ENCODE measurements at regions not wholly inside any gene's neighbourhood (a gene's known extent, or its start where the extent isn't known, plus 50 kb on each side); places are given as distances from the start of the nearest gene placed in this dataset.
"Not testable (repeated sequence)": the region's sequence is repeated elsewhere in the genome, so short reads cannot be mapped to it uniquely, and the experiment has no call there.

GRCh38 chr7:12893292-12893691, 205.9 kb downstream of the ARL4A start:
- DNase-seq = no peak

GRCh38 chr7:12895296-12895695, 207.9 kb downstream of the ARL4A start:
- DNase-seq = no peak

- no peak for DNase-seq
Observed at GRCh38 chr7:12896316-12896715, 208.9 kb downstream of the ARL4A start.

GRCh38 chr7:12898004-12898403, 210.6 kb downstream of the ARL4A start:
- no peak for DNase-seq

GRCh38 chr7:12898620-12899019, 211.2 kb downstream of the ARL4A start:
- DNase-seq = no peak

GRCh38 chr7:12905671-12906070, 218.2 kb downstream of the ARL4A start:
- DNase-seq = no peak

GRCh38 chr7:12907774-12908173, 220.3 kb downstream of the ARL4A start:
- DNase-seq = no peak

GRCh38 chr7:12909483-12909882, 222.1 kb downstream of the ARL4A start:
- DNase-seq = no peak

GRCh38 chr7:12911053-12911452, 223.6 kb downstream of the ARL4A start:
- DNase-seq = no peak

GRCh38 chr7:12913002-12913401, 225.6 kb downstream of the ARL4A start:
- DNase-seq = no peak

GRCh38 chr7:12917801-12918200, 230.4 kb downstream of the ARL4A start:
- no peak for DNase-seq

GRCh38 chr7:12921751-12922345, 234.4 kb downstream of the ARL4A start:
- DNase-seq = no peak

GRCh38 chr7:12923971-12924370, 236.5 kb downstream of the ARL4A start:
- no peak for DNase-seq

GRCh38 chr7:12926206-12926605, 238.8 kb downstream of the ARL4A start:
- DNase-seq = no peak

GRCh38 chr7:12927635-12928434, 240.4 kb downstream of the ARL4A start:
- no peak for DNase-seq

- no peak for DNase-seq
Observed at GRCh38 chr7:12929476-12930140, 242.2 kb downstream of the ARL4A start.

GRCh38 chr7:12930534-12930933, 243.1 kb downstream of the ARL4A start:
- no peak for DNase-seq

GRCh38 chr7:12931465-12931864, 244.0 kb downstream of the ARL4A start:
- DNase-seq = not testable (repeated sequence)

GRCh38 chr7:12939694-12940093, 252.3 kb downstream of the ARL4A start:
- no peak for DNase-seq

GRCh38 chr7:12941512-12941911, 254.1 kb downstream of the ARL4A start:
- DNase-seq = no peak

GRCh38 chr7:12942609-12943008, 255.2 kb downstream of the ARL4A start:
- DNase-seq = peak; percentile 16

GRCh38 chr7:12943781-12944180, 256.3 kb downstream of the ARL4A start:
- DNase-seq = no peak

GRCh38 chr7:12945901-12946300, 258.5 kb downstream of the ARL4A start:
- DNase-seq = no peak

GRCh38 chr7:12947465-12947864, 260.0 kb downstream of the ARL4A start:
- no peak for DNase-seq

Data from NCI-H1105 (cell line).